Osteoblast (primary cell): ENCODE measurements at regions not wholly inside any gene's neighbourhood (a gene's known extent, or its start where the extent isn't known, plus 50 kb on each side); places are given as distances from the start of the nearest gene placed in this dataset.
"Not testable (repeated sequence)": the region's sequence is repeated elsewhere in the genome, so short reads cannot be mapped to it uniquely, and the experiment has no call there.

Source experiments
- DNase-seq: peaks from one replicate; pipeline ENCODE4 v3.0.0; 2011; ENCODE audit warnings: low spot score, mixed read lengths; ENCODE audit not compliant: insufficient read length; ENCODE audit errors: missing footprints
- H2AFZ ChIP-seq: 2 replicates; pipeline ENCODE4 v1.6.0; 2011; ENCODE audit warnings: mild to moderate bottlenecking, low read length
- H3K27ac ChIP-seq: 2 replicates; pipeline ENCODE4 v1.5.1; 2011; ENCODE audit warnings: mild to moderate bottlenecking, low read depth, low read length, moderate library complexity
- H3K27me3 ChIP-seq: 2 replicates; pipeline ENCODE4 v1.6.0; 2012; ENCODE audit warnings: mild to moderate bottlenecking, control low read depth, inconsistent platforms, low read length, moderate library complexity; ENCODE audit not compliant: insufficient read depth
- H3K36me3 ChIP-seq: 2 replicates; pipeline ENCODE4 v1.5.1; 2011; ENCODE audit warnings: mild to moderate bottlenecking, low read length, control low read depth, moderate library complexity; ENCODE audit not compliant: insufficient read depth
- H3K4me1 ChIP-seq: 2 replicates; pipeline ENCODE4 v1.5.1; 2011; ENCODE audit warnings: mild to moderate bottlenecking, low read length, control low read depth, moderate library complexity; ENCODE audit not compliant: insufficient read depth
- H3K4me2 ChIP-seq: 2 replicates; pipeline ENCODE4 v1.6.0; 2011; ENCODE audit warnings: mild to moderate bottlenecking, low read length; ENCODE audit not compliant: insufficient read depth
- H3K4me3 ChIP-seq: fragments of 200-600 bp; sonication (generic); 3 replicates; pipeline ENCODE4 v1.5.1; 2012; ENCODE audit warnings: mild to moderate bottlenecking, low read length, inconsistent platforms; ENCODE audit not compliant: insufficient read depth
- H3K79me2 ChIP-seq: 2 replicates; pipeline ENCODE4 v1.6.0; 2012; ENCODE audit warnings: mild to moderate bottlenecking, low read length, control low read depth, inconsistent platforms; ENCODE audit not compliant: insufficient read depth
- H3K9me3 ChIP-seq: 2 replicates; pipeline ENCODE4 v1.5.1; 2011; ENCODE audit warnings: low read depth, low read length, control low read depth
- H4K20me1 ChIP-seq: 2 replicates; pipeline ENCODE4 v1.6.0; 2012; ENCODE audit warnings: mild to moderate bottlenecking, low read length, control low read depth; ENCODE audit not compliant: insufficient read depth
- TF ChIP-seq, protein P1 (sequence below): IDR thresholded peaks from 2 replicates; pipeline ENCODE4 v1.5.1; 2011; ENCODE audit warnings: mild to moderate bottlenecking, low read depth, low read length, moderate library complexity; ENCODE audit errors: extremely low read depth

DNA sequence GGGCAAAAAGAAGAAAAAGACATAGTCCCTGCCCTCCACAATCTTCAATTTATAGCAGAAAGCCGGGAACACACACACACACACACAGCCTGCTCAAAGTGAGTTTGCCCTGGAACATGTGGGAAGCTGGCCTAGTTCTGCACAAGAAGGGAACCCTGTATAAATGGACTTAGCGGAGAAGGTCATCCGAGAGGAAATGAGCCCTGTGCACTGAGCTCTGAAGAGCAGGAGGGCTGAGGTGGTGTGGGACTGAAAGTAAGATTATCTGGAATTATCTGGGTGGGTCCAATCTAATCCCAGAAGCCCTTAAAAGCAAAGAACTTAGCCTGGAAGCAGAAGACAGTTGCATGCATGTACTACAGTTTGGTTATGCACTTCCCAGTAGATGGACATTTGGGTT, 90.0 kb upstream of the CTSV start:
- Histone ChIP-seq H3K4me1 (no peaks in the 10 kb centered on the region), H3K4me3 (no peak overlapping the region), H3K4me2 (no peak overlapping the region), H3K79me2 (no peaks in the 10 kb centered on the region), H4K20me1 (no peaks in the 10 kb centered on the region), H2AFZ (no peak overlapping the region), H3K9me3 (no peaks in the 10 kb centered on the region), H3K36me3 (no peaks in the 10 kb centered on the region), H3K27ac (no peak overlapping the region), H3K27me3 (no peaks in the 10 kb centered on the region)
- TF ChIP-seq, protein P1, sequence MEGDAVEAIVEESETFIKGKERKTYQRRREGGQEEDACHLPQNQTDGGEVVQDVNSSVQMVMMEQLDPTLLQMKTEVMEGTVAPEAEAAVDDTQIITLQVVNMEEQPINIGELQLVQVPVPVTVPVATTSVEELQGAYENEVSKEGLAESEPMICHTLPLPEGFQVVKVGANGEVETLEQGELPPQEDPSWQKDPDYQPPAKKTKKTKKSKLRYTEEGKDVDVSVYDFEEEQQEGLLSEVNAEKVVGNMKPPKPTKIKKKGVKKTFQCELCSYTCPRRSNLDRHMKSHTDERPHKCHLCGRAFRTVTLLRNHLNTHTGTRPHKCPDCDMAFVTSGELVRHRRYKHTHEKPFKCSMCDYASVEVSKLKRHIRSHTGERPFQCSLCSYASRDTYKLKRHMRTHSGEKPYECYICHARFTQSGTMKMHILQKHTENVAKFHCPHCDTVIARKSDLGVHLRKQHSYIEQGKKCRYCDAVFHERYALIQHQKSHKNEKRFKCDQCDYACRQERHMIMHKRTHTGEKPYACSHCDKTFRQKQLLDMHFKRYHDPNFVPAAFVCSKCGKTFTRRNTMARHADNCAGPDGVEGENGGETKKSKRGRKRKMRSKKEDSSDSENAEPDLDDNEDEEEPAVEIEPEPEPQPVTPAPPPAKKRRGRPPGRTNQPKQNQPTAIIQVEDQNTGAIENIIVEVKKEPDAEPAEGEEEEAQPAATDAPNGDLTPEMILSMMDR = no peak
- no peak for DNase-seq

DNA sequence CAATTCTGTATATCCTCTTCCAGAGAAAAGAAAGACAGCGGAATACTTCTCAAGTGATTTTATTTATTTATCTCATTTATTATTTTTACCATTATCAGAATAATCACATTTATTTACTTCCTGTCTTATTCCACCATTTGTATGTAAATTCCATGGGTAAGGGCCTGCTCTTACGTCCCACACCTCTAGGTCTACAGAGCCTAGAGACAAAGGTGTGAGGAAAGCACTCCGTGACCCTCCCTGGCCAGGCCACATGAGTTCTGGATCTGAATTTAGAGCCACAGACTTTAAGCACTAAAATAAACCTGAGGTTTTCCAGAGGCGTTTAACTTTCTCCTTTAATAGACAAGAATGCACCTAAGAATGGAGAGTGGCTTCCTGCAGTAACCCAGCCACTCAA, 85.3 kb upstream of the CTSV start:
- DNase-seq = no peak
- Histone ChIP-seq H3K27ac (no peak overlapping the region), H3K9me3 (no peaks in the 10 kb centered on the region)

DNA sequence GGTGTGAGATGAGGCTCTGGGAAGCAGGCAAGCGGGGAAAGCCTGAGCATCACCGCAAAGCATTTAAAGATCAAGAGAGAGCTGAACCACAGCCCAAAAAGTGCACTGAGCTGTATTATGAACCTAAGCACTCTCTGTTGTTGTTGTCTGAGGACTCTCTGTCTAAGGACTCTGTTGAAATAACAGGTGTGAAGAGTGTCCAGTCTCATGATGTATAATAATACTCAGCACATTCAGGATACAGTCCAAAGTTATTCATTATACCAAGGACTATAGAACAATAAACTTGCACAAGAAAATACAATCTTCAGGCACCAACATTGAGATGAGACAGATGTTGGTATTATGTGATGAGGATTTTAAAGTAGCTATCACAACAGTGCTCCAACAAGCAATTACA, 71.8 kb upstream of the CTSV start:
- no peaks in the 10 kb centered on the region for H3K4me1 ChIP-seq
- H3K27me3 ChIP-seq = no peaks in the 10 kb centered on the region
- no peak for DNase-seq
- no peaks in the 10 kb centered on the region for H3K79me2 ChIP-seq
- no peaks in the 10 kb centered on the region for H3K9me3 ChIP-seq
- no peak overlapping the region for H3K4me2 ChIP-seq
- no peaks in the 10 kb centered on the region for H3K36me3 ChIP-seq
- no peak overlapping the region for H2AFZ ChIP-seq
- H3K27ac ChIP-seq = no peak overlapping the region
- H3K4me3 ChIP-seq = no peak overlapping the region
- TF ChIP-seq, protein P1 = no peak
- H4K20me1 ChIP-seq = no peaks in the 10 kb centered on the region

More for the DNA sequence above, 85.3 kb upstream of the CTSV start:
- H3K79me2 ChIP-seq = no peaks in the 10 kb centered on the region
- no peaks in the 10 kb centered on the region for H4K20me1 ChIP-seq
- no peaks in the 10 kb centered on the region for H3K27me3 ChIP-seq
- H3K4me2 ChIP-seq = no peak overlapping the region
- no peaks in the 10 kb centered on the region for H3K4me1 ChIP-seq
- H3K4me3 ChIP-seq = no peak overlapping the region
- no peaks in the 10 kb centered on the region for H3K36me3 ChIP-seq
- H2AFZ ChIP-seq = no peak overlapping the region
- TF ChIP-seq, protein P1 = no peak

DNA sequence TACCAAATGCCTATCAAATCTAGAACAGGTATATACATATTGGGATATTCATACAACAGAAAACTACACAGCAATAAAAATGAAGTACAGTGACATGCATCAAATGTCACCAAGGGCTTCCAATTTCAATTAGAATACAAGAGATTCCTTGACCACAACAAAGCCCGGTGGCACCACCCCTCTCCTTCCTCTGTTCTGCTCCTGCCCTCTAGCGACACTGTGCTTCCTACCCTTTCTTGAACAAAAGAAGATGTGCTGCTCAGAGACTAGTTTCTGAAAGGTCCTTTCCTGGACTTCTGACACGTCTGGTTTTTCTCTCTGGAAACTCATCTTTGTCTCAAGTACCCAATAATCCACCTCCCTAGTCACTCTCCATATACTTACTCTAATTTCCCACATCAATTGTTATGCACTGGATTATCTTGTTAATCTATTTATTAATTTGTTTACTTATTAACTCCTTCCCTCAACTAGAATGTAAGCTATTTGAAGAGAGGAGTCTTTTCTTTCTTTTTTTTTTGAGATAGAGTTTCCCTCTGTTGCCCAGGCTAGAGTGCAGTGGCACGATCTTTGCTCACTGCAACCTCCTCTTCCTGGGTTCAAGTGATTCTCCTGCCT, 70.4 kb upstream of the CTSV start:
- Histone ChIP-seq H4K20me1 (no peaks in the 10 kb centered on the region), H3K79me2 (no peaks in the 10 kb centered on the region), H3K27me3 (no peaks in the 10 kb centered on the region), H3K4me3 (no peak overlapping the region), H3K27ac (no peak overlapping the region), H3K4me1 (no peaks in the 10 kb centered on the region), H2AFZ (no peak overlapping the region), H3K9me3 (no peaks in the 10 kb centered on the region), H3K36me3 (no peaks in the 10 kb centered on the region), H3K4me2 (no peak overlapping the region)
- TF ChIP-seq, protein P1 = peak; percentile 46
- DNase-seq = no peak

DNA sequence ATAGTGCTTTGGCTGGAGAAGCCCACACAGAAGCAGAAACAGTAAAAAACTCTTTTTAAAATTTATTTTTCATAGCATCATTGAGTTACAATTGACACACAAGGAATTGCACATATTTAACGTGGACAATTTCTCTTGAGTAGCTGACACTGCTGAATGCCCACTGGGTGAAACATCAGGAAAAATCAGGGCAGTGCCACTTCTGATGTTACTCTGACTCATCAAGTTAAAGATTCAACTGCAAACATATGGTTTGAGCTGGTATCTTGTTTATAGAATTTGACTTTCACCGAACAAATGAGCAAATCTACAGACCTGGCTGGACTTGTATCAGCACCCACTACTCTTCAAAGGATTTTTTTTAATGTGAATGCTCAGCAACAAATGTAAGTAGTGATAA, 66.3 kb upstream of the CTSV start:
- H4K20me1 ChIP-seq, H3K27me3 ChIP-seq, H3K4me1 ChIP-seq, H3K4me3 ChIP-seq, H3K9me3 ChIP-seq, H3K36me3 ChIP-seq, H2AFZ ChIP-seq, H3K79me2 ChIP-seq, H3K4me2 ChIP-seq, DNase-seq, H3K27ac ChIP-seq: not testable (repeated sequence)

DNA sequence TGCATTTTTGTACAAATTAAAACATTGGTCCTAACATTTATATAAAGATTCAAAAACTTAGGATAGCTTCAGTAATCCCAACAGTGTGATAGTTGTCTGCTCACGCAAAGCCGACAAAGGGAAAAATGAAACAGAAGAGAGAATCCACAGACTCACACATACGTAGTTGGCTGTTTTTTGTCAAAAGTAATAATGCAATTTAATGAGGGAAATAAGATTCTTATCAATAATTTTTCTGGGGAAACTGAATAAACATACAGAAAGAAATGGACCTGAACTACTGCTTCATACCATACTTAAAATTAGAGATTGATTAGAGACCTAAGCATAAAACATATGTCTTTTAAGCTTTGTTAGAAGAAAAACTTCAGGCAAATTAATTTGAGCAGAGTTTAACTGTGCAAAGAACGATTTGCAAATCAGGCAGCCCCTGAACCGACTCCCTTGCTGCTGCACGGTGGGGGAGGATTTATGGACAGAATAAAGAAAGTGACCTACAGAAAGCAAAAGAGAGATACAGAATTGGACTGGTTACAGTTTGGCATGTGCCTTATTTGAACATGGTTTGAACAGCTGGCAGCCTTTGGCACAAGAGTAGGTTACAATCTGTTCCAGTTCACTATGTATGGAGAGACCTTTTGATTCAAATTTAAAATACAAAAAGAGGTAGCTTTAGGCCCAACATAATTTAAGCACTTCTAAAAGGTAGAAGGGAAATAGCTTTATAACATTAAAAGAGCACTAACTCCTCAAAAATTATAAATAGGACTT, 64.9 kb upstream of the CTSV start:
- H3K27ac ChIP-seq, H3K4me3 ChIP-seq, H3K9me3 ChIP-seq, DNase-seq, H3K4me2 ChIP-seq, H2AFZ ChIP-seq, H3K4me1 ChIP-seq, H4K20me1 ChIP-seq, H3K36me3 ChIP-seq, H3K27me3 ChIP-seq, H3K79me2 ChIP-seq: not testable (repeated sequence)
